A549 (cell line): ENCODE measurements at regions not wholly inside any gene's neighbourhood (a gene's known extent, or its start where the extent isn't known, plus 50 kb on each side); places are given as distances from the start of the nearest gene placed in this dataset.

Source experiments
- CHD2 ChIP-seq: fragments of 150-350 bp; IDR thresholded peaks from 2 replicates; pipeline ENCODE4 v1.6.1; 2014; ENCODE audit warnings: low read length; ENCODE audit not compliant: partially characterized antibody
- CTCF ChIP-seq: fragments of >200 bp; sonication (Bioruptor Twin); formaldehyde crosslinking; IDR thresholded peaks from 3 replicates; pipeline ENCODE4 v1.5.1; 2016
- HDAC2 ChIP-seq: fragments of 200-600 bp; sonication (generic); IDR thresholded peaks from 2 replicates; pipeline ENCODE4 v1.6.1; 2016
- POLR2AphosphoS2 ChIP-seq: conservative IDR thresholded peaks from 2 replicates; pipeline ENCODE4 v1.6.1; 2012; ENCODE audit warnings: low read length, improper control_type of control experiment, inconsistent platforms
- RAD21 ChIP-seq, 2 experiments: fragments of >200 bp in 1 of 2; sonication (Bioruptor Twin) in 1 of 2; formaldehyde crosslinking in 1 of 2; IDR thresholded peaks in 1 of 2; conservative IDR thresholded peaks in 1 of 2; 2 replicates in 1 of 2; 3 replicates in 1 of 2; pipeline ENCODE4 v1.6.1; 2012 to 2018; ENCODE audit warnings: inconsistent platforms in 1 of 2

GRCh38 chr9:80883826-80884579 is 805.3 kb downstream of the TLE1 start:
- TF ChIP-seq CHD2 (no peak), HDAC2 (no peak), POLR2AphosphoS2 (no peak), CTCF (no peak), RAD21 (conservative IDR thresholded peaks at IDR 0.05 in 1 of 2, IDR thresholded peaks at IDR 0.05 in 1 of 2) (no peak)
